Spleen (tissue), 7 donors: ENCODE measurements at regions not wholly inside any gene's neighbourhood (a gene's known extent, or its start where the extent isn't known, plus 50 kb on each side); places are given as distances from the start of the nearest gene placed in this dataset.

Source experiments
- POLR2AphosphoS5 ChIP-seq, 3 donors: sonication (generic); formaldehyde crosslinking; IDR thresholded peaks; one replicate each; pipeline ENCODE4 v1.5.1; 2017; ENCODE audit warnings: antibody characterized with exemption in 3 of 3
- TF ChIP-seq, protein P1 (sequence below), 11 experiments: fragments of 200-600 bp in 7 of 11; fragments of 450-650 bp in 4 of 11; sonication (generic) in 4 of 11; IDR thresholded peaks in 8 of 11; conservative IDR thresholded peaks in 3 of 11; 1 replicate in 7 of 11; 2 replicates in 4 of 11; pipeline versions ENCODE4 v1.4.0 to v1.8.0; 2016 to 2021; ENCODE audit warnings: antibody characterized with exemption in 11 of 11, inconsistent platforms in 4 of 11, mild to moderate bottlenecking in 1 of 11
- donor health status: DM: no; HTN: no; CAD: no; lungs with moderate emphysema.
- donor health status: DM: no; HTN: no; CAD: no.
- donor health status: DM: no; HTN: no; CAD: no.

DNA sequence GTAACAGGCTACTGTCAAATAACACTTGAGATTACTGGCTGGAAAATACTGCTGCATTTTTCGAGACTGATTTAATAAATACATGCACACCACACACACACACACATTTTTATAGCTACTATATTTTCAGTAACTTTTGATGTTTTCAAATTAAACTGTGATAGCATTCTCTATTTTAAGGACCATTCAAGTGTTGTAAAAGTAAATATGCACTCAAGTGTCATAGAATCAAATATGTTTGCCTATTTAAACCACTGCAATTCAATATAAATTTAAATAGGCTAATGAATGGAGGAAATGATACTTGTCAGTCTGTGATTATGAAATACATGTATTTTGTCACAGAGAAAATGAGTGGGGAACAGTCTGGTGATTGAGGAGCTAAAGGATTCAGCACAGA is 86.7 kb upstream of the TUBA3C start:
- TF ChIP-seq, protein P1, sequence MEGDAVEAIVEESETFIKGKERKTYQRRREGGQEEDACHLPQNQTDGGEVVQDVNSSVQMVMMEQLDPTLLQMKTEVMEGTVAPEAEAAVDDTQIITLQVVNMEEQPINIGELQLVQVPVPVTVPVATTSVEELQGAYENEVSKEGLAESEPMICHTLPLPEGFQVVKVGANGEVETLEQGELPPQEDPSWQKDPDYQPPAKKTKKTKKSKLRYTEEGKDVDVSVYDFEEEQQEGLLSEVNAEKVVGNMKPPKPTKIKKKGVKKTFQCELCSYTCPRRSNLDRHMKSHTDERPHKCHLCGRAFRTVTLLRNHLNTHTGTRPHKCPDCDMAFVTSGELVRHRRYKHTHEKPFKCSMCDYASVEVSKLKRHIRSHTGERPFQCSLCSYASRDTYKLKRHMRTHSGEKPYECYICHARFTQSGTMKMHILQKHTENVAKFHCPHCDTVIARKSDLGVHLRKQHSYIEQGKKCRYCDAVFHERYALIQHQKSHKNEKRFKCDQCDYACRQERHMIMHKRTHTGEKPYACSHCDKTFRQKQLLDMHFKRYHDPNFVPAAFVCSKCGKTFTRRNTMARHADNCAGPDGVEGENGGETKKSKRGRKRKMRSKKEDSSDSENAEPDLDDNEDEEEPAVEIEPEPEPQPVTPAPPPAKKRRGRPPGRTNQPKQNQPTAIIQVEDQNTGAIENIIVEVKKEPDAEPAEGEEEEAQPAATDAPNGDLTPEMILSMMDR (IDR thresholded peaks at IDR 0.05 in 8 of 11, conservative IDR thresholded peaks at IDR 0.05 in 3 of 11) = no peak
- TF ChIP-seq POLR2AphosphoS5 (IDR thresholded peaks at IDR 0.05) = no peak
